ENCODE measurements at regions not wholly inside any gene's neighbourhood (a gene's known extent, or its start where the extent isn't known, plus 50 kb on each side); places are given as distances from the start of the nearest gene placed in this dataset.

- no peak for ATAC-seq
- Histone ChIP-seq H3K27me3 (no peaks in the 10 kb centered on the region), H3K9me3 (peaks cover 0 to 6% (median 0%) of the 10 kb centered on the region in 3 donors), H3K36me3 (no peaks in the 10 kb centered on the region), H3K27ac (no peak overlapping the region), H3K4me1 (no peaks in the 10 kb centered on the region), H3K4me3 (no peak overlapping the region)
- TF ChIP-seq CTCF (IDR thresholded peaks at IDR 0.05) (no peak), POLR2A (IDR thresholded peaks at IDR 0.05) (no peak), POLR2AphosphoS5 (IDR thresholded peaks at IDR 0.05) (no peak), EP300 (IDR thresholded peaks at IDR 0.05) (no peak)
- WGBS, 2 donors (ENCODE audit: low coverage in 1 of 2) = 80 to 100% methylated on average over 1 of the region's 1 CpG
Observed at GRCh38 chr2:33665039-33665438, 65.9 kb upstream of the FAM98A start.

GRCh38 chr2:33660416-33661123 lies 61.5 kb upstream of the FAM98A start:
- no peak for TF ChIP-seq POLR2AphosphoS5 (IDR thresholded peaks at IDR 0.05)
- TF ChIP-seq CTCF (IDR thresholded peaks at IDR 0.05) = no peak
- TF ChIP-seq POLR2A (IDR thresholded peaks at IDR 0.05) = no peak
- no peak for TF ChIP-seq EP300 (IDR thresholded peaks at IDR 0.05)
- WGBS, 2 donors (ENCODE audit: low coverage in 1 of 2) = 85 to 86% methylated on average over 3 to 4 of the region's 10 CpGs

GRCh38 chr2:33655626-33656320 lies 56.7 kb upstream of the FAM98A start:
- no peak for ATAC-seq
- Histone ChIP-seq H3K36me3 (no peaks in the 10 kb centered on the region), H3K4me3 (no peak overlapping the region), H3K27me3 (no peaks in the 10 kb centered on the region), H3K4me1 (no peaks in the 10 kb centered on the region), H3K9me3 (no peaks in the 10 kb centered on the region), H3K27ac (no peak overlapping the region)
- 40 to 53% methylated on average over 2 to 5 of the region's 5 CpGs for WGBS, 2 donors (ENCODE audit: low coverage in 1 of 2)
- TF ChIP-seq POLR2AphosphoS5 (IDR thresholded peaks at IDR 0.05) (no peak), POLR2A (IDR thresholded peaks at IDR 0.05) (no peak), EP300 (IDR thresholded peaks at IDR 0.05) (no peak), CTCF (IDR thresholded peaks at IDR 0.05) (no peak)

More at GRCh38 chr2:33660416-33661123, 61.5 kb upstream of the FAM98A start:
- Histone ChIP-seq H3K4me3 (no peak overlapping the region), H3K27me3 (no peaks in the 10 kb centered on the region), H3K4me1 (no peaks in the 10 kb centered on the region), H3K36me3 (no peaks in the 10 kb centered on the region), H3K9me3 (peaks cover 0 to 6% (median 0%) of the 10 kb centered on the region in 3 donors), H3K27ac (no peak overlapping the region)
- no peak for ATAC-seq

GRCh38 chr2:33652830-33653229 lies 53.7 kb upstream of the FAM98A start:
- ATAC-seq = no peak
- no peaks in the 10 kb centered on the region for H3K4me1 ChIP-seq
- no peak overlapping the region for H3K27ac ChIP-seq
- no peaks in the 10 kb centered on the region for H3K9me3 ChIP-seq
- no peaks in the 10 kb centered on the region for H3K36me3 ChIP-seq
- TF ChIP-seq POLR2AphosphoS5 (IDR thresholded peaks at IDR 0.05) (no peak), POLR2A (IDR thresholded peaks at IDR 0.05) (no peak), EP300 (IDR thresholded peaks at IDR 0.05) (no peak), CTCF (IDR thresholded peaks at IDR 0.05) (no peak)
- no peak overlapping the region for H3K4me3 ChIP-seq
- WGBS, 2 donors (ENCODE audit: low coverage in 1 of 2) = 33 to 89% methylated on average over 1 of the region's 1 CpG
- H3K27me3 ChIP-seq = no peaks in the 10 kb centered on the region

- H3K9me3 ChIP-seq = no peaks in the 10 kb centered on the region
- no peak for ATAC-seq
- H3K27me3 ChIP-seq = no peaks in the 10 kb centered on the region
- H3K4me3 ChIP-seq = no peak overlapping the region
- no peak overlapping the region for H3K27ac ChIP-seq
- H3K36me3 ChIP-seq = no peaks in the 10 kb centered on the region
- no peak for TF ChIP-seq POLR2AphosphoS5 (IDR thresholded peaks at IDR 0.05)
- no peak for TF ChIP-seq POLR2A (IDR thresholded peaks at IDR 0.05)
- no peak for TF ChIP-seq EP300 (IDR thresholded peaks at IDR 0.05)
- TF ChIP-seq CTCF (IDR thresholded peaks at IDR 0.05) = no peak
- H3K4me1 ChIP-seq = no peaks in the 10 kb centered on the region
- 17 to 43% methylated on average over 1 of the region's 1 CpG for WGBS, 2 donors (ENCODE audit: low coverage in 1 of 2)
Observed at GRCh38 chr2:33650171-33650570, 51.1 kb upstream of the FAM98A start.
